ENCODE measurements at regions not wholly inside any gene's neighbourhood (a gene's known extent, or its start where the extent isn't known, plus 50 kb on each side); places are given as distances from the start of the nearest gene placed in this dataset.

- no peaks in the 10 kb centered on the region for H4K20me1 ChIP-seq (ENCODE audit: insufficient read depth)
- no peaks in the 10 kb centered on the region for H3K9me3 ChIP-seq (ENCODE audit: control insufficient read depth in 1 of 2, insufficient read depth in 1 of 2, low read depth in 1 of 2, low read length in 2 of 2)
- no peak overlapping the region for H3K4me3 ChIP-seq (replicated peaks in 1 of 2; ENCODE audit: low read depth in 1 of 2, low read length in 2 of 2)
- no peaks in the 10 kb centered on the region for H3K36me3 ChIP-seq (ENCODE audit: control insufficient read depth in 1 of 2, insufficient read depth in 2 of 2, low read length in 2 of 2)
- no peak for ATAC-seq
- no TSS peak for BruUV-seq (replicated peaks)
- peaks cover 5 to 10% of the 10 kb centered on the region in 2 experiments; a peak in 3 of 4 replicates for H3K4me1 ChIP-seq (ENCODE audit: control insufficient read depth in 1 of 2, insufficient read depth in 2 of 2, low read length in 2 of 2)
- no peak overlapping the region for H3K9ac ChIP-seq (ENCODE audit: low read length)
- H3K79me2 ChIP-seq (ENCODE audit: insufficient read depth, low read length) = no peaks in the 10 kb centered on the region
- TF ChIP-seq CBX3 (IDR thresholded peaks at IDR 0.05; ENCODE audit: low read depth) = no peak
- no peak for TF ChIP-seq SP1 (IDR thresholded peaks at IDR 0.05; ENCODE audit: low read depth)
- TF ChIP-seq POLR2A (IDR thresholded peaks at IDR 0.05; ENCODE audit: borderline replicate concordance, extremely low read depth, insufficient read depth, insufficient read length) = no peak
- TF ChIP-seq ATF3 (IDR thresholded peaks at IDR 0.05) = no peak
- TF ChIP-seq, protein P1, sequence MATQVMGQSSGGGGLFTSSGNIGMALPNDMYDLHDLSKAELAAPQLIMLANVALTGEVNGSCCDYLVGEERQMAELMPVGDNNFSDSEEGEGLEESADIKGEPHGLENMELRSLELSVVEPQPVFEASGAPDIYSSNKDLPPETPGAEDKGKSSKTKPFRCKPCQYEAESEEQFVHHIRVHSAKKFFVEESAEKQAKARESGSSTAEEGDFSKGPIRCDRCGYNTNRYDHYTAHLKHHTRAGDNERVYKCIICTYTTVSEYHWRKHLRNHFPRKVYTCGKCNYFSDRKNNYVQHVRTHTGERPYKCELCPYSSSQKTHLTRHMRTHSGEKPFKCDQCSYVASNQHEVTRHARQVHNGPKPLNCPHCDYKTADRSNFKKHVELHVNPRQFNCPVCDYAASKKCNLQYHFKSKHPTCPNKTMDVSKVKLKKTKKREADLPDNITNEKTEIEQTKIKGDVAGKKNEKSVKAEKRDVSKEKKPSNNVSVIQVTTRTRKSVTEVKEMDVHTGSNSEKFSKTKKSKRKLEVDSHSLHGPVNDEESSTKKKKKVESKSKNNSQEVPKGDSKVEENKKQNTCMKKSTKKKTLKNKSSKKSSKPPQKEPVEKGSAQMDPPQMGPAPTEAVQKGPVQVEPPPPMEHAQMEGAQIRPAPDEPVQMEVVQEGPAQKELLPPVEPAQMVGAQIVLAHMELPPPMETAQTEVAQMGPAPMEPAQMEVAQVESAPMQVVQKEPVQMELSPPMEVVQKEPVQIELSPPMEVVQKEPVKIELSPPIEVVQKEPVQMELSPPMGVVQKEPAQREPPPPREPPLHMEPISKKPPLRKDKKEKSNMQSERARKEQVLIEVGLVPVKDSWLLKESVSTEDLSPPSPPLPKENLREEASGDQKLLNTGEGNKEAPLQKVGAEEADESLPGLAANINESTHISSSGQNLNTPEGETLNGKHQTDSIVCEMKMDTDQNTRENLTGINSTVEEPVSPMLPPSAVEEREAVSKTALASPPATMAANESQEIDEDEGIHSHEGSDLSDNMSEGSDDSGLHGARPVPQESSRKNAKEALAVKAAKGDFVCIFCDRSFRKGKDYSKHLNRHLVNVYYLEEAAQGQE (IDR thresholded peaks at IDR 0.05; ENCODE audit: low read depth) = no peak
- TF ChIP-seq ZNF274 (IDR thresholded peaks at IDR 0.05; ENCODE audit: low read depth, low read length) = no peak
- no peaks in the 10 kb centered on the region for H3K9me2 ChIP-seq (ENCODE audit: insufficient read depth)
- no peak for DNase-seq (ENCODE audit: low read depth, low spot score)
- H3K4me2 ChIP-seq (ENCODE audit: low read length) = no peak overlapping the region
- ChIA-PET POLR2A (no interaction called here), CTCF (no interaction called here), RAD21 (ENCODE audit: low non-redundant PET in 1 of 2, low total read pairs in 2 of 2, uncharacterized antibody in 2 of 2, unreplicated experiment in 2 of 2) (no interaction called here)
- intact Hi-C loops (cut with micrococcal nuclease) = no loop called here
- H3K27me3 ChIP-seq (ENCODE audit: insufficient read depth, low read length) = no peaks in the 10 kb centered on the region
- H2AFZ ChIP-seq (ENCODE audit: low read depth, low read length, poor library complexity, severe bottlenecking) = no peak overlapping the region
- no peak overlapping the region for H3K27ac ChIP-seq (ENCODE audit: low read depth, low read length)
Observed at GRCh38 chr1:224533517-224533916, 82.6 kb upstream of the CNIH3 start.

DNA sequence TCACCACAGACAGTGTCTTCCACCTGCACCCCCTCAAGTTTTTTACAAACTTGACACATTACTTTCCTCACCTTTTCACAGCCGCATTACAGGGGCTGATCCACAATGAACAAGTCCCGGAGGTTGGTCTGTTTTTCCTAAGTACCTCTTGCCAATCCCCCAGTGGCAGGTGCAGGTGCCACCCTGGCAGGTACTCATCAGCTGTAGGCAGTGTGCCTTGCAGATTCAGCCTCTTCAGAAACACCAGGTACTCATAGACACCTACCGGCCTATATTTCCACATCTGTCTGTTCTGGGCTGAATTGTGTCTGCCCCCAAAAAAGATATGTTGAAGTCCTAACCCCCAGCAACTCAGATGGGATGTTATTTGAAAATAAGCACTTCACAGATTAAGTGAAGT is 81.4 kb upstream of the CNIH3 start:
- ChIA-PET POLR2A (no interaction called here), CTCF (no interaction called here), RAD21 (ENCODE audit: low non-redundant PET in 1 of 2, low total read pairs in 2 of 2, uncharacterized antibody in 2 of 2, unreplicated experiment in 2 of 2) (no interaction called here)
- H3K4me1 ChIP-seq (ENCODE audit: control insufficient read depth in 1 of 2, insufficient read depth in 2 of 2, low read length in 2 of 2) = no peaks in the 10 kb centered on the region
- H3K36me3 ChIP-seq (ENCODE audit: control insufficient read depth in 1 of 2, insufficient read depth in 2 of 2, low read length in 2 of 2) = no peaks in the 10 kb centered on the region
- no peaks in the 10 kb centered on the region for H3K79me2 ChIP-seq (ENCODE audit: insufficient read depth, low read length)
- BruUV-seq (replicated peaks) = no TSS peak
- ATAC-seq (no peak), DNase-seq (ENCODE audit: low read depth, low spot score) (no peak)
- H3K9me2 ChIP-seq (ENCODE audit: insufficient read depth) = no peaks in the 10 kb centered on the region
- no peak overlapping the region for H3K27ac ChIP-seq (ENCODE audit: low read depth, low read length)
- no peak overlapping the region for H3K4me3 ChIP-seq (replicated peaks in 1 of 2; ENCODE audit: low read depth in 1 of 2, low read length in 2 of 2)
- H3K9me3 ChIP-seq (ENCODE audit: control insufficient read depth in 1 of 2, insufficient read depth in 1 of 2, low read depth in 1 of 2, low read length in 2 of 2) = no peaks in the 10 kb centered on the region
- H4K20me1 ChIP-seq (ENCODE audit: insufficient read depth) = no peaks in the 10 kb centered on the region
- no peaks in the 10 kb centered on the region for H3K27me3 ChIP-seq (ENCODE audit: insufficient read depth, low read length)
- intact Hi-C loops (cut with micrococcal nuclease) = no loop called here
- H2AFZ ChIP-seq (ENCODE audit: low read depth, low read length, poor library complexity, severe bottlenecking) = no peak overlapping the region
- no peak overlapping the region for H3K9ac ChIP-seq (ENCODE audit: low read length)
- H3K4me2 ChIP-seq (ENCODE audit: low read length) = no peak overlapping the region
- TF ChIP-seq, protein P1 (IDR thresholded peaks at IDR 0.05; ENCODE audit: low read depth) = no peak
- no peak for TF ChIP-seq FOSL1 (IDR thresholded peaks at IDR 0.05; ENCODE audit: low read depth)
- no peak for TF ChIP-seq CEBPB (IDR thresholded peaks at IDR 0.05; ENCODE audit: low read depth)
- no peak for TF ChIP-seq EZH2 (IDR thresholded peaks at IDR 0.05)
- no peak for TF ChIP-seq CBX3 (IDR thresholded peaks at IDR 0.05; ENCODE audit: low read depth)
- TF ChIP-seq JUND (IDR thresholded peaks at IDR 0.05) = no peak
- TF ChIP-seq ELF1 (IDR thresholded peaks at IDR 0.05; ENCODE audit: borderline replicate concordance, low read depth) = no peak
- TF ChIP-seq TCF7L2 (IDR thresholded peaks at IDR 0.05; ENCODE audit: borderline replicate concordance, extremely low read depth, insufficient read depth, insufficient read length) = no peak
- TF ChIP-seq, protein P2, sequence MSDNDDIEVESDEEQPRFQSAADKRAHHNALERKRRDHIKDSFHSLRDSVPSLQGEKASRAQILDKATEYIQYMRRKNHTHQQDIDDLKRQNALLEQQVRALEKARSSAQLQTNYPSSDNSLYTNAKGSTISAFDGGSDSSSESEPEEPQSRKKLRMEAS (IDR thresholded peaks at IDR 0.05) = no peak
